ENCODE measurements at regions not wholly inside any gene's neighbourhood (a gene's known extent, or its start where the extent isn't known, plus 50 kb on each side); places are given as distances from the start of the nearest gene placed in this dataset.

DNA sequence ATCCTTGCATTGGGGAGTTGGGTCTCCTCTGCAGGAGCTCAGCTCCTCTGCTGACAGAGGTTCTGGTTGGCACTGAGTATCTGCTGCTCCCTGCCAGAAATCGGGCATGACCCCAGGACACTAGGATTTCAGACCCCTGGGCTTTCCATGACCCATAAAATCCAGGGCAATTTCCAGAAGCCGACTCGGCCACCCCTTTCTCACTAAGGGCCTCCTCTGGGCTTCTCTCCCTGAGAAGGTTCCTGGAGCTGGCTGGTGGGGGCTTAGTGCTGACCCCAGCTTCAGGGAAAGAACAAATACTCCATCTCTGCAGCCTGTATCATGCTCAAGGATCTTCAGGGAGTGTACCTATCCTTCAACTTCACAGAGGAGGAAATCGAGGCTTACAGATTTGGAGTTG lies 603.4 kb downstream of the PTPRU start:
- no peak for DNase-seq (ENCODE audit: low read depth)
- TF ChIP-seq, protein P1, sequence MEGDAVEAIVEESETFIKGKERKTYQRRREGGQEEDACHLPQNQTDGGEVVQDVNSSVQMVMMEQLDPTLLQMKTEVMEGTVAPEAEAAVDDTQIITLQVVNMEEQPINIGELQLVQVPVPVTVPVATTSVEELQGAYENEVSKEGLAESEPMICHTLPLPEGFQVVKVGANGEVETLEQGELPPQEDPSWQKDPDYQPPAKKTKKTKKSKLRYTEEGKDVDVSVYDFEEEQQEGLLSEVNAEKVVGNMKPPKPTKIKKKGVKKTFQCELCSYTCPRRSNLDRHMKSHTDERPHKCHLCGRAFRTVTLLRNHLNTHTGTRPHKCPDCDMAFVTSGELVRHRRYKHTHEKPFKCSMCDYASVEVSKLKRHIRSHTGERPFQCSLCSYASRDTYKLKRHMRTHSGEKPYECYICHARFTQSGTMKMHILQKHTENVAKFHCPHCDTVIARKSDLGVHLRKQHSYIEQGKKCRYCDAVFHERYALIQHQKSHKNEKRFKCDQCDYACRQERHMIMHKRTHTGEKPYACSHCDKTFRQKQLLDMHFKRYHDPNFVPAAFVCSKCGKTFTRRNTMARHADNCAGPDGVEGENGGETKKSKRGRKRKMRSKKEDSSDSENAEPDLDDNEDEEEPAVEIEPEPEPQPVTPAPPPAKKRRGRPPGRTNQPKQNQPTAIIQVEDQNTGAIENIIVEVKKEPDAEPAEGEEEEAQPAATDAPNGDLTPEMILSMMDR (IDR thresholded peaks at IDR 0.05; ENCODE audit: low read length, missing control alignments) = no peak
- no peak overlapping the region for H3K4me3 ChIP-seq (replicated peaks; ENCODE audit: low read depth, low read length)

DNA sequence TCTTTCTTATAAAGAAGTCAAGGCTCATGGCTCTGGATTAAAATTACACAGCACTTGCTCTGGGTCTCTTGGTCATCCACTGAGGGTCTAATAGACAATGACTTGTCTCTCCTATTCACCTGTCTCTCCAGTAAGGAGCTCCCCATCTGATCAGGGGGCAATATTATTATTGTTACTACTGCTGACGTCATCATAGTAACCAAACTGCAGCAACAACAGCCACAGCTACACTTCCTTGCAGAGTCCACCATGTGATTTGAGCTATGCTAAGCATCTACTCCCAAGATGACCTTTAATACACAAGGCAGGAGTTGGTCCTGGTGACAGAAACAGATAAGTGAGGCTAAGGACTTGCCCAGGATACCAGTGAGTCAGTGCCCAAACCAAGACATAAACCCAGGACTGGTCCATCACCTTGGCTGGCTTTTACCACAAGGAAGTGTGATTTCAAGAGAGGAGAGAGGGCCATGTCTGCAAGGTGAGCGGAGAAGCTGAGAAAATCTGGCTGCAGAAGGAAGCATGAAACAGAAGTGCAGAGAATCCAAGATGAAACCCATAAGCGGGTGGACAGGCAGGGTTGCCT lies 602.5 kb downstream of the PTPRU start:
- TF ChIP-seq, protein P1 (IDR thresholded peaks at IDR 0.05; ENCODE audit: low read length, missing control alignments) = no peak
- H3K4me3 ChIP-seq (replicated peaks; ENCODE audit: low read depth, low read length) = no peak overlapping the region
- no peak for DNase-seq (ENCODE audit: low read depth)

DNA sequence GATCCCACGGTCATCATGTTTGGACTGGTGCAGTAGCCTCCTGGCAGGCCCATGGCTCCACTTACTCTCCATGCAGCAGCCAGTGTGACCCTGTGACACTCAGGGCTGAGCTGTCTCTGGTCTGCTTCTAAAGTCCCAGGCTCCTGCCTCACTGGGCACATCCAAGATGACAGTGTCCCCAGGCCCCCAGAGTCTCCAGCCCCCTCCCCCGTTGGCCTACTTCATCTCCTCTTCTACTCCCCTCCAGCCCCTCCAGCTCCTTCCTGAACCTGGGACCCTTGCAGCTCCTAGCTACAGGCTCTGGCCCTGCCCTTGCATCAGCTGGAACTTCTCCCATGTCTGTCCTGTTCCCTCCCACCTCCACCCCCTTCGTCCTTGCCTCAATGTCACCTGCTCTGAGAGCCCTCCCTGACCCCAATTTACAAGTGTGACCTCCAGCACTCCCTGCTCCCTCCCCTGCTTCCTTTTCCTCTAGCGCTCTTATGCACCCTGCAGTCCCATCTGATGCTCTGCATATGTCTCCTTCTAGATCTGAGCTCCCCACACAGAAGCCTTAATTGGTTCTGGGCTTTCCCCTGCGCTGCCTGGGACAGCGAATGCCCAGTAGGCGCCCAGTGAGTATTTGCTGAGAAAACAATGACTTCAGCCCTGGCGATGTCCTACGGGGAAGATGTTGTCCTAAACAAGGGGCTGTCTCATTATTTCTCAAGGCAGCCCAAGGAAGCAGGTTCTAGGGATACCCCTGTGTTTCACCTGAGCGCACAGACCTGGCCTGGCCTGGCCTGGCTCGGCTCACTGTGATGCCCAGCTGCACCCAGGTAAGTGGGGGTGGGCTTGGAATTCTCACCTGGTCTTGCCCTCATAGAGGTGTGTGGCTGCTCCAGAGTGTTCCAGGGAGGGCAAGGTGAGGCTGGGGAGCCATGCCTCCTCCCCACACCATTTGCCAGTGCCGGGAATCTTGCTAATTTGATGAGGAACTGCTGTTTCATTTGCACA lies 600.6 kb downstream of the PTPRU start:
- no peak overlapping the region for H3K4me3 ChIP-seq (replicated peaks; ENCODE audit: low read depth, low read length)
- TF ChIP-seq, protein P1 (IDR thresholded peaks at IDR 0.05; ENCODE audit: low read length, missing control alignments) = no peak
- no peak for DNase-seq (ENCODE audit: low read depth)

DNA sequence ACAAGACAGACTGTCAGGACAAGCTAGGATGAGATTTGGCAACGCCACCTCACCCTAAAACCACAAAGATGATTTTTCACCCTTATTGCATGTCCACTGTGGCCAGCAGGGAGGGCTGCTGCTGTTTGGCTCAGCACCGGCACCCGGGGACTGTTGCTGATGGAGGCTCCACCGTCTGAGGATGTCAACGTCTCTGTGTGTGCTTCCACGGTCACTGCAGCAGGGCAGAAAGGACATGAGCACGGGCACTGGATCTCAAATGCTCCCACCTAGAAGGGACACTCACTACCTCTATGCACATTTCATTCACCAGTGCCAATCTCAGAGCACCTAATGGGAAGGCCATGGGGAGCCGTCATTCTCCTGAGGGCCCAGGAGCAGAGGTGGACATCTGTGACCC lies 599.6 kb downstream of the PTPRU start:
- no peak overlapping the region for H3K4me3 ChIP-seq (replicated peaks; ENCODE audit: low read depth, low read length)
- TF ChIP-seq, protein P1 (IDR thresholded peaks at IDR 0.05; ENCODE audit: low read length, missing control alignments) = no peak
- no peak for DNase-seq (ENCODE audit: low read depth)

DNA sequence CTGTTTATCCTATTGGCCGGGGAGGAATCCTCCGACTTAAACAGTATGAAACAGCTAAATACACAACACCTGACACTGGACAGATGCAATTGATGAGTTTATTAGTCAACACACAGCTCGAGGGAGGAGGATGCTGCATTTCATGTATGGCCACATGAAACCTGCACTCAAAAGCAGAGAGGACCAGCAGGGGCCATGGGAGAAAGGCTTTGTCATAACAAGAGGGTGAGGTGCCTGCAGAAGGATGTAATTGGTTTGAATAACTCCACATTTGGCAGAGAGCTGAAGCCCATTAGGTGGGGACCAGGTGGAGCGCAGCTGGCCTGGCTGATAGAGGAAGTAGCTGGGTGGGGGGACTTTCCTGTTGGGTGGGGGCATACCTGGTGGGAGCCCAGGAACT lies 599.1 kb downstream of the PTPRU start:
- H3K4me3 ChIP-seq (replicated peaks; ENCODE audit: low read depth, low read length) = no peak overlapping the region
- TF ChIP-seq, protein P1 (IDR thresholded peaks at IDR 0.05; ENCODE audit: low read length, missing control alignments) = no peak
- DNase-seq (ENCODE audit: low read depth) = no peak

DNA sequence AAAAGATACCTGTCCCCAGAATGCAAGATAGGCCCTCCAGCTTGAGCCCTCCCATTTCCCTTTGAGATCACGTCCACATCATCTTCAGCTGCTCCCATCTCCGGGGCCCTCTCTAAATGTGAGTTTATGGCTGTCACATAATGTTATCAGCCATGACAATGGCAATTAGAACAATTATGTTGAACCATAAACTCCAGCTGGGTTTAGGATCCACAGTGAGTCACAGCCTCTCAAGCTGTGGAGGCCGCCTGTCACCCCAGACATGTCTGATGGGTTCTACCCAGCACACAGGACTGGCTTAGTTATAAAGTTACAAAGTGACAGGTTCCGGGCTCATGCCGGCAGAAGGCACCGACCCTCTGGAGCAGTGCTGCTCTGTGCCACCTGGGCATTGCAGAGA lies 597.3 kb downstream of the PTPRU start:
- DNase-seq (ENCODE audit: low read depth) = no peak
- H3K4me3 ChIP-seq (replicated peaks; ENCODE audit: low read depth, low read length) = no peak overlapping the region
- TF ChIP-seq, protein P1 (IDR thresholded peaks at IDR 0.05; ENCODE audit: low read length, missing control alignments) = no peak

Data from fibroblast of pulmonary artery (primary cell).